ENCODE measurements at regions not wholly inside any gene's neighbourhood (a gene's known extent, or its start where the extent isn't known, plus 50 kb on each side); places are given as distances from the start of the nearest gene placed in this dataset.

DNA sequence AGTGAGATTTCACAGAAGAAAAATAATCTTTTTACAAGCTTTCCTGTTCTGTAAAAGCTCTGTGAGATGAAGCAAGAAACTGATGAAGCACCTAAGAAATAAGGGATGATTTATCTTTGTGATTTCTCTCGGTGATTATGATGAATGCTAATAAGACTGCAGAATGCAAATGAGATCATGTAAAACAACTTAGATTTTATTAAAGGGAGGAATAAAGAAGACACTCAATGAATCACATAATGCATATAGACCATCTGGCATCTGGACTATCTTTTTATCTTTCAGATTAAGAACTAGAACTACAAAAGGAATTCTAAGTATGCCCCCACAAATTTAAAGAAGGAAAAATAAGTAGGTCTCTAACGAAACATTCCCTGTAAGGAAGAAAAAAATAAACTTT lies 361.5 kb upstream of the OPRM1 start:
- H3K23ac ChIP-seq (ENCODE audit: low read depth, low read length): no peak overlapping the region
- H3K9ac ChIP-seq (ENCODE audit: low read depth, low read length): no peak overlapping the region
- no peak overlapping the region for H2BK120ac ChIP-seq (ENCODE audit: low read depth, low read length)
- no CpG with 5 or more reads among the region's 2 CpGs for WGBS, 2 experiments (ENCODE audit: extremely low coverage in 2 of 2, insufficient read length in 1 of 2)
- TF ChIP-seq RFX5 (IDR thresholded peaks at IDR 0.05; ENCODE audit: low read depth, low read length): no peak
- TF ChIP-seq, protein P1, sequence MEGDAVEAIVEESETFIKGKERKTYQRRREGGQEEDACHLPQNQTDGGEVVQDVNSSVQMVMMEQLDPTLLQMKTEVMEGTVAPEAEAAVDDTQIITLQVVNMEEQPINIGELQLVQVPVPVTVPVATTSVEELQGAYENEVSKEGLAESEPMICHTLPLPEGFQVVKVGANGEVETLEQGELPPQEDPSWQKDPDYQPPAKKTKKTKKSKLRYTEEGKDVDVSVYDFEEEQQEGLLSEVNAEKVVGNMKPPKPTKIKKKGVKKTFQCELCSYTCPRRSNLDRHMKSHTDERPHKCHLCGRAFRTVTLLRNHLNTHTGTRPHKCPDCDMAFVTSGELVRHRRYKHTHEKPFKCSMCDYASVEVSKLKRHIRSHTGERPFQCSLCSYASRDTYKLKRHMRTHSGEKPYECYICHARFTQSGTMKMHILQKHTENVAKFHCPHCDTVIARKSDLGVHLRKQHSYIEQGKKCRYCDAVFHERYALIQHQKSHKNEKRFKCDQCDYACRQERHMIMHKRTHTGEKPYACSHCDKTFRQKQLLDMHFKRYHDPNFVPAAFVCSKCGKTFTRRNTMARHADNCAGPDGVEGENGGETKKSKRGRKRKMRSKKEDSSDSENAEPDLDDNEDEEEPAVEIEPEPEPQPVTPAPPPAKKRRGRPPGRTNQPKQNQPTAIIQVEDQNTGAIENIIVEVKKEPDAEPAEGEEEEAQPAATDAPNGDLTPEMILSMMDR (conservative IDR thresholded peaks at IDR 0.05; ENCODE audit: low read depth, low read length): no peak
- TF ChIP-seq, protein P2, sequence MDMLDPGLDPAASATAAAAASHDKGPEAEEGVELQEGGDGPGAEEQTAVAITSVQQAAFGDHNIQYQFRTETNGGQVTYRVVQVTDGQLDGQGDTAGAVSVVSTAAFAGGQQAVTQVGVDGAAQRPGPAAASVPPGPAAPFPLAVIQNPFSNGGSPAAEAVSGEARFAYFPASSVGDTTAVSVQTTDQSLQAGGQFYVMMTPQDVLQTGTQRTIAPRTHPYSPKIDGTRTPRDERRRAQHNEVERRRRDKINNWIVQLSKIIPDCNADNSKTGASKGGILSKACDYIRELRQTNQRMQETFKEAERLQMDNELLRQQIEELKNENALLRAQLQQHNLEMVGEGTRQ (IDR thresholded peaks at IDR 0.05; ENCODE audit: low read depth, low read length): no peak
- no peak for TF ChIP-seq MAFK (IDR thresholded peaks at IDR 0.05; ENCODE audit: low read depth, low read length)
- TF ChIP-seq RCOR1 (IDR thresholded peaks at IDR 0.05; ENCODE audit: insufficient replicate concordance, low read length): no peak
- TF ChIP-seq POLR2A (IDR thresholded peaks at IDR 0.05; ENCODE audit: low read depth, low read length): no peak
- TF ChIP-seq, protein P3, sequence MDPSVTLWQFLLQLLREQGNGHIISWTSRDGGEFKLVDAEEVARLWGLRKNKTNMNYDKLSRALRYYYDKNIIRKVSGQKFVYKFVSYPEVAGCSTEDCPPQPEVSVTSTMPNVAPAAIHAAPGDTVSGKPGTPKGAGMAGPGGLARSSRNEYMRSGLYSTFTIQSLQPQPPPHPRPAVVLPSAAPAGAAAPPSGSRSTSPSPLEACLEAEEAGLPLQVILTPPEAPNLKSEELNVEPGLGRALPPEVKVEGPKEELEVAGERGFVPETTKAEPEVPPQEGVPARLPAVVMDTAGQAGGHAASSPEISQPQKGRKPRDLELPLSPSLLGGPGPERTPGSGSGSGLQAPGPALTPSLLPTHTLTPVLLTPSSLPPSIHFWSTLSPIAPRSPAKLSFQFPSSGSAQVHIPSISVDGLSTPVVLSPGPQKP (IDR thresholded peaks at IDR 0.05; ENCODE audit: borderline replicate concordance, low read depth, low read length): no peak
- no peak for TF ChIP-seq CHD1 (IDR thresholded peaks at IDR 0.05; ENCODE audit: low read depth, low read length)
- no TSS peak for BruUV-seq (replicated peaks)
- H2AK5ac ChIP-seq (ENCODE audit: low read depth, low read length): no peak overlapping the region
- H4K20me1 ChIP-seq (ENCODE audit: insufficient read depth, low read length): no peaks in the 10 kb centered on the region
- no peaks in the 10 kb centered on the region for H3K4me1 ChIP-seq (ENCODE audit: control insufficient read depth, insufficient read depth, low read length)
- no peak overlapping the region for H4K8ac ChIP-seq (ENCODE audit: low read depth in 2 of 2, low read length in 2 of 2)
- H3K56ac ChIP-seq (ENCODE audit: extremely low read depth, insufficient read depth, low read length): no peak overlapping the region
- H3K14ac ChIP-seq (replicated peaks; ENCODE audit: low read depth, low read length): no peak overlapping the region
- no peaks in the 10 kb centered on the region for H3K79me1 ChIP-seq (ENCODE audit: low read depth in 1 of 2, low read length in 2 of 2)
- no peak overlapping the region for H3K4me3 ChIP-seq (ENCODE audit: insufficient read depth, low read depth, low read length)
- H3K4me2 ChIP-seq (ENCODE audit: low read depth, low read length): no peak overlapping the region
- intact Hi-C loops (cut with micrococcal nuclease): no loop called here
- H3K9me1 ChIP-seq (ENCODE audit: insufficient read depth, low read length): no peaks in the 10 kb centered on the region
- H4K5ac ChIP-seq (ENCODE audit: low read depth, low read length): no peak overlapping the region
- H3K27ac ChIP-seq (ENCODE audit: insufficient read depth, low read length): no peak overlapping the region
- H2AK9ac ChIP-seq (replicated peaks; ENCODE audit: low read depth, low read length, poor library complexity): no peak overlapping the region
- no peak overlapping the region for H2AFZ ChIP-seq (replicated peaks; ENCODE audit: low read length, poor library complexity)
- no peak overlapping the region for H3K18ac ChIP-seq (ENCODE audit: low read depth, low read length)
- POLR2A ChIA-PET (ENCODE audit: unreplicated experiment): no interaction called here
- no peak overlapping the region for H2BK20ac ChIP-seq (ENCODE audit: low read depth, low read length)
- in situ Hi-C loops (cut with MboI; ENCODE audit: low sequenced_read_pairs): no loop called here
- no peaks in the 10 kb centered on the region for H3K9me3 ChIP-seq (ENCODE audit: control insufficient read depth, insufficient read depth, low read length)
- no peak overlapping the region for H4K91ac ChIP-seq (ENCODE audit: insufficient read depth, low read depth, low read length)
- no peak overlapping the region for H3K4ac ChIP-seq (ENCODE audit: low read depth, low read length)
- H2BK15ac ChIP-seq (ENCODE audit: low read depth, low read length): no peak overlapping the region
- DNase-seq: no peak
- H3K27me3 ChIP-seq (ENCODE audit: control insufficient read depth, insufficient read depth, low read length): no peaks in the 10 kb centered on the region
- CTCF ChIA-PET: no interaction called here
- no peak overlapping the region for H2BK5ac ChIP-seq (ENCODE audit: low read depth, low read length, poor library complexity, severe bottlenecking)
- no peaks in the 10 kb centered on the region for H3K36me3 ChIP-seq (ENCODE audit: control insufficient read depth, insufficient read depth, low read length)
- dilution Hi-C loops (cut with HindIII; ENCODE audit: low sequenced_read_pairs, unreplicated experiment): no loop called here
- ATAC-seq (ENCODE audit: low read depth): no peak
